HepG2 (cell line): ENCODE measurements at regions not wholly inside any gene's neighbourhood (a gene's known extent, or its start where the extent isn't known, plus 50 kb on each side); places are given as distances from the start of the nearest gene placed in this dataset.

Source experiments
- ASH2L ChIP-seq: fragments of 300-600, 200-600 bp; sonication (generic); IDR thresholded peaks from 2 replicates; pipeline ENCODE4 v1.7.0; 2017; ENCODE audit warnings: low read depth, mild to moderate bottlenecking, moderate library complexity, mixed read lengths, low read length; ENCODE audit not compliant: insufficient read length
- ATF7-NPFF ChIP-seq: sonication (generic); formaldehyde crosslinking; IDR thresholded peaks from 2 replicates; pipeline ENCODE4 v1.8.1; 2023; ENCODE audit warnings: mild to moderate bottlenecking, low read depth, missing genetic modification reagents, moderate library complexity
- E2F1 ChIP-seq: sonication (generic); formaldehyde crosslinking; IDR thresholded peaks from 2 replicates; pipeline ENCODE4 v1.5.0; 2020; ENCODE audit warnings: missing genetic modification reagents
- KDM1A ChIP-seq: IDR thresholded peaks from 2 replicates; pipeline ENCODE4 v1.6.1; 2016; ENCODE audit warnings: missing compliant biosample characterization
- POLR2A ChIP-seq, 2 experiments: IDR thresholded peaks; 2 replicates each; pipeline ENCODE4 v1.6.1; 2011; ENCODE audit warnings: low read depth in 2 of 2, low read length in 2 of 2, mild to moderate bottlenecking in 1 of 2, moderate library complexity in 1 of 2; ENCODE audit not compliant: insufficient read depth in 1 of 2
- ZNF138 ChIP-seq: sonication (generic); formaldehyde crosslinking; IDR thresholded peaks from 2 replicates; pipeline ENCODE4 v1.5.0; 2020; ENCODE audit warnings: mild to moderate bottlenecking, low read depth, missing genetic modification reagents
- ZNF256 ChIP-seq: sonication (generic); formaldehyde crosslinking; conservative IDR thresholded peaks from 2 replicates; pipeline ENCODE4 v1.4.0; 2020; ENCODE audit warnings: missing genetic modification reagents
- ZNF407 ChIP-seq: sonication (generic); formaldehyde crosslinking; IDR thresholded peaks from one replicate; pipeline ENCODE4 v1.5.1; 2020; ENCODE audit warnings: mild to moderate bottlenecking, missing genetic modification reagents; ENCODE audit errors: not compliant biosample characterization
- ZNF558 ChIP-seq: sonication (generic); formaldehyde crosslinking; IDR thresholded peaks from 2 replicates; pipeline ENCODE4 v1.9.0; 2022; ENCODE audit warnings: mild to moderate bottlenecking, missing genetic modification reagents, borderline replicate concordance
- TF ChIP-seq, protein P1 (sequence below): sonication (generic); formaldehyde crosslinking; IDR thresholded peaks from 2 replicates; pipeline ENCODE4 v1.5.0; 2020; ENCODE audit warnings: mild to moderate bottlenecking, missing genetic modification reagents, moderate library complexity
- TF ChIP-seq, protein P2 (sequence below), 2 experiments: IDR thresholded peaks; 2 replicates each; pipeline ENCODE4 v1.6.1; 2011 to 2012; ENCODE audit warnings: low read length in 2 of 2, borderline replicate concordance in 1 of 2, low read depth in 1 of 2, mild to moderate bottlenecking in 1 of 2, moderate library complexity in 1 of 2

DNA sequence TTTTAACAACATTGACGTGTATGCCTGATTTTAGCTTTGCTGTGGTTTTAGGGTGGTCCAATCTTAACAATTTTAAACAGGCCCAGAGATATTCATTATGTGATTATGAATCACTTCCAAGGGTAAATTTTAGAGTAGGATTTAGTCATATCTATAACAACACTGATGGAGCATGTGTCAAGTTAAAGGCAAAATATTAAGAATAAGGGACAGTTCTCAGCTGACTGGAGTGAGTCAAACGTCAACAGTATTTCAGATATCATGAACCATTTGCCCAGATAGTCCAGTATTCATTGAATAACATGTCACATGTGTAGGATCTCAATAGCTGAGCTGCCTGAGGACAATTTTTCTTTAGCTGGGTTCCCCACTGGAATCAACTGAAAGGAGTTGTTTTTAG lies 61.3 kb upstream of the VCX2 start:
- TF ChIP-seq POLR2A (IDR thresholded peaks at IDR 0.05; ENCODE audit: insufficient read depth in 1 of 2, low read depth in 2 of 2, low read length in 2 of 2) (no peak), ZNF256 (CRISPR knock-in tag) (no peak), ATF7-NPFF (CRISPR knock-in tag) (no peak), ASH2L (no peak), ZNF407 (CRISPR knock-in tag) (no peak), KDM1A (no peak), ZNF138 (CRISPR knock-in tag) (no peak), ZNF558 (CRISPR knock-in tag) (no peak), E2F1 (no peak)
- TF ChIP-seq, protein P1, sequence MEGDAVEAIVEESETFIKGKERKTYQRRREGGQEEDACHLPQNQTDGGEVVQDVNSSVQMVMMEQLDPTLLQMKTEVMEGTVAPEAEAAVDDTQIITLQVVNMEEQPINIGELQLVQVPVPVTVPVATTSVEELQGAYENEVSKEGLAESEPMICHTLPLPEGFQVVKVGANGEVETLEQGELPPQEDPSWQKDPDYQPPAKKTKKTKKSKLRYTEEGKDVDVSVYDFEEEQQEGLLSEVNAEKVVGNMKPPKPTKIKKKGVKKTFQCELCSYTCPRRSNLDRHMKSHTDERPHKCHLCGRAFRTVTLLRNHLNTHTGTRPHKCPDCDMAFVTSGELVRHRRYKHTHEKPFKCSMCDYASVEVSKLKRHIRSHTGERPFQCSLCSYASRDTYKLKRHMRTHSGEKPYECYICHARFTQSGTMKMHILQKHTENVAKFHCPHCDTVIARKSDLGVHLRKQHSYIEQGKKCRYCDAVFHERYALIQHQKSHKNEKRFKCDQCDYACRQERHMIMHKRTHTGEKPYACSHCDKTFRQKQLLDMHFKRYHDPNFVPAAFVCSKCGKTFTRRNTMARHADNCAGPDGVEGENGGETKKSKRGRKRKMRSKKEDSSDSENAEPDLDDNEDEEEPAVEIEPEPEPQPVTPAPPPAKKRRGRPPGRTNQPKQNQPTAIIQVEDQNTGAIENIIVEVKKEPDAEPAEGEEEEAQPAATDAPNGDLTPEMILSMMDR (CRISPR knock-in tag): no peak
- TF ChIP-seq, protein P2, sequence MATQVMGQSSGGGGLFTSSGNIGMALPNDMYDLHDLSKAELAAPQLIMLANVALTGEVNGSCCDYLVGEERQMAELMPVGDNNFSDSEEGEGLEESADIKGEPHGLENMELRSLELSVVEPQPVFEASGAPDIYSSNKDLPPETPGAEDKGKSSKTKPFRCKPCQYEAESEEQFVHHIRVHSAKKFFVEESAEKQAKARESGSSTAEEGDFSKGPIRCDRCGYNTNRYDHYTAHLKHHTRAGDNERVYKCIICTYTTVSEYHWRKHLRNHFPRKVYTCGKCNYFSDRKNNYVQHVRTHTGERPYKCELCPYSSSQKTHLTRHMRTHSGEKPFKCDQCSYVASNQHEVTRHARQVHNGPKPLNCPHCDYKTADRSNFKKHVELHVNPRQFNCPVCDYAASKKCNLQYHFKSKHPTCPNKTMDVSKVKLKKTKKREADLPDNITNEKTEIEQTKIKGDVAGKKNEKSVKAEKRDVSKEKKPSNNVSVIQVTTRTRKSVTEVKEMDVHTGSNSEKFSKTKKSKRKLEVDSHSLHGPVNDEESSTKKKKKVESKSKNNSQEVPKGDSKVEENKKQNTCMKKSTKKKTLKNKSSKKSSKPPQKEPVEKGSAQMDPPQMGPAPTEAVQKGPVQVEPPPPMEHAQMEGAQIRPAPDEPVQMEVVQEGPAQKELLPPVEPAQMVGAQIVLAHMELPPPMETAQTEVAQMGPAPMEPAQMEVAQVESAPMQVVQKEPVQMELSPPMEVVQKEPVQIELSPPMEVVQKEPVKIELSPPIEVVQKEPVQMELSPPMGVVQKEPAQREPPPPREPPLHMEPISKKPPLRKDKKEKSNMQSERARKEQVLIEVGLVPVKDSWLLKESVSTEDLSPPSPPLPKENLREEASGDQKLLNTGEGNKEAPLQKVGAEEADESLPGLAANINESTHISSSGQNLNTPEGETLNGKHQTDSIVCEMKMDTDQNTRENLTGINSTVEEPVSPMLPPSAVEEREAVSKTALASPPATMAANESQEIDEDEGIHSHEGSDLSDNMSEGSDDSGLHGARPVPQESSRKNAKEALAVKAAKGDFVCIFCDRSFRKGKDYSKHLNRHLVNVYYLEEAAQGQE (IDR thresholded peaks at IDR 0.05; ENCODE audit: borderline replicate concordance in 1 of 2, low read depth in 1 of 2, low read length in 2 of 2): no peak
